GM12865 (cell line): ENCODE measurements at regions not wholly inside any gene's neighbourhood (a gene's known extent, or its start where the extent isn't known, plus 50 kb on each side); places are given as distances from the start of the nearest gene placed in this dataset.

Experiments used
- DNase-seq: peaks from one replicate; pipeline ENCODE4 v3.0.0; 2010; ENCODE audit warnings: low read depth
- H3K4me3 ChIP-seq: 2 replicates; pipeline ENCODE4 v1.5.1; 2011; ENCODE audit warnings: mild to moderate bottlenecking, low read depth, low read length, control low read depth
- CTCF ChIP-seq: IDR thresholded peaks from 2 replicates; pipeline ENCODE4 v1.5.1; 2011; ENCODE audit warnings: low read length, control low read depth, low read depth, inconsistent platforms; ENCODE audit not compliant: insufficient read depth; ENCODE audit errors: missing control alignments

GRCh38 chr18:61731178-61731577, 161.6 kb downstream of the RNF152 start:
- TF ChIP-seq CTCF = no peak
- H3K4me3 ChIP-seq = no peak overlapping the region
- no peak for DNase-seq

DNA sequence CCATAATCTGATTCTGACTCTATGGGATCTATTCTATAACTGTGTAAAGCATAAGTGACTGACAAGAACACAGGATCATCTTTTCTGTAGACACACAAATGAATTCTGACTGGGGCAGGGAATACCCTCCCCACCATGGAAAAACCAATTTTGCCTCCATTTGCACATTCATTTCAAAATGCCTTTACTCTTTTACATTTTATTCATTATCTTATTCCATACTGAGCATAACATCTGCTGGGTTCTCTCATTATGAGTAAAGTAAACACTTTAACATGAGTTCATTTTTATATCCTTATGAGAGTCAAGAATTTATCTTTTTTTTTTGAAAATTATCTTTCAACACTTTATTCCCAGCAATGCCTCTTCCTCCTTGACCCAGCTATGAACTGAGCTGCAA, 163.5 kb downstream of the RNF152 start:
- TF ChIP-seq CTCF = no peak
- no peak overlapping the region for H3K4me3 ChIP-seq
- DNase-seq = no peak

DNA sequence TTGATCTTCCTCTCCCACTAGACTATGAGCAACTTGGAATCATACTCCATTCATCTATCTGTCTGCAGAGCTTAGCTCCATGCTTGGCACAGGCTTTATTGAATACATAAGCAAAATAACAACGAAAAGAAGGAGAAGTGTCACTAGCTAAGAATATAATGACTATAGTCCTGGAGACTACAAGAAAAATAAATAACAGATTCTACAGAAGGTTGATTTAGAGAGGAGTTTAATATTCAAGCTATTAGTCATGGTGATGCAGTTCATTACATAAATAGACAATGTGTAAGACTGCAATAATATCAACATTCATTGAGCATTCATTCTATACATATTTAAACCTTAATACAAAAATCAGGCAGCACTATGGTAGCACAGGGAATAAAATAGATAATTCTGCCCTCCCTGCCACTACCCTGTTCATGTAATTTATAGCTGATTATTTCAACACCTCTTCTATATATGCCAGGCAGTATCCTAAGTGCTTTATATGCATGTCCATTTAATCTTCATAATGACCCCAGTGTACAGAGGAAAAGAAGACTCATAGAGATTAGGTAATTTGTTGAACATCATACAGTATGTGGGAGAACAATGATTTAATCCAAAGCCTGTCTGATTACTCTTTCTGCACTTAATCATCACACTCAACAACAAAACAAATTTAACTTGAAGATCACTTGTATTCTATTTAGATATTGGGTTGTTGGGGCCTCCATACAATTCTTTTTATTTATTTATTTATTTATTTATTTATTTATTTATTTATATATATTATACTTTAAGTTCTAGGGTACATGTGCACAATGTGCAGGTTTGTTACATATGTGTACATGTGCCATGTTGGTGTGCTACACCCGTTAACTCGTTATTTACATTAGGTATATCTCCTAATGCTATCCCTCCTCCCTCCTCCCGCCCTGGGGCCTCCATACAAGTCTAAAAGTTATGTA, 165.3 kb downstream of the RNF152 start:
- no peak overlapping the region for H3K4me3 ChIP-seq
- no peak for DNase-seq
- no peak for TF ChIP-seq CTCF

DNA sequence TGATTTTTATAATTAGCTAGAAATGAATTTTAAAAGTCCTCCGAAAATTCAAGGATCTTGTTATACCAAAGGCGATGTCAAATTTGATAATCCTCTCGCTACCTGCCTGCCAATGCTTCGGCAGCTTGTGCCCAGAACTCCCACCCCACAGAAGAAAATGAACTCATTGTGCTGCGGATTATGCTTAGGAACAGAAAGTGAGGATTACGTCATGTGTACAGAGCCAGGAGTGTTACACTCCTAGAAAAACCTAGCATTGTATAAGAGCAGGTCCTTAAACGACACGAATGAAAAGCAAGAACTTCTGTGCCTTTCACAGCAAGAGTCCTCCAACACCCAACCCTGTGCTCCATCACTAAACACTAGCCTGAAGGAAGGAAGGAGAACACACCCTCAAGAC, 168.3 kb downstream of the RNF152 start:
- TF ChIP-seq CTCF = no peak
- H3K4me3 ChIP-seq = no peak overlapping the region
- DNase-seq = no peak

GRCh38 chr18:61722247-61722646, 170.6 kb downstream of the RNF152 start:
- no peak for DNase-seq
- H3K4me3 ChIP-seq = no peak overlapping the region
- no peak for TF ChIP-seq CTCF

DNA sequence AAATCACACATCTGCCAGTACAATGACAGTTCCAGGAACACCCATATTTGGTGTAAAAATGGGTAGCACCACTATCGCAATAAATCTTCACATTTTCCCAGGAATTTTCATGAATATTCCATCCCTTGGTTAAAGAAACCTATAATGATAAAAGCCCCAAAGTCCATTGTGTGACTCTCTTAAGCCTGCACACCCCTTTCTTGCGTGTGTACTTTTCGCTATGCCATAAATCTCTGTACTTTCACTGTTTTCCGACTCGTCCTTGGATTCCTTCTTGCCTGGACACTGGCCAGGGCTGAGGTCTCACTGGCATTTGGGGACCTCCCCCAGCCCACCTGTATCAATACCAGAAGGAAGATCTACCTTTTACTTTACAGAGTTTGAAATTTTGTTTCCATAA, 172.3 kb downstream of the RNF152 start:
- no peak for TF ChIP-seq CTCF
- DNase-seq = no peak
- H3K4me3 ChIP-seq = no peak overlapping the region

- DNase-seq = no peak
- TF ChIP-seq CTCF = no peak
- no peak overlapping the region for H3K4me3 ChIP-seq
These were observed 173.1 kb downstream of the RNF152 start for GRCh38 chr18:61719671-61720070.
